ENCODE measurements at regions not wholly inside any gene's neighbourhood (a gene's known extent, or its start where the extent isn't known, plus 50 kb on each side); places are given as distances from the start of the nearest gene placed in this dataset.

DNA sequence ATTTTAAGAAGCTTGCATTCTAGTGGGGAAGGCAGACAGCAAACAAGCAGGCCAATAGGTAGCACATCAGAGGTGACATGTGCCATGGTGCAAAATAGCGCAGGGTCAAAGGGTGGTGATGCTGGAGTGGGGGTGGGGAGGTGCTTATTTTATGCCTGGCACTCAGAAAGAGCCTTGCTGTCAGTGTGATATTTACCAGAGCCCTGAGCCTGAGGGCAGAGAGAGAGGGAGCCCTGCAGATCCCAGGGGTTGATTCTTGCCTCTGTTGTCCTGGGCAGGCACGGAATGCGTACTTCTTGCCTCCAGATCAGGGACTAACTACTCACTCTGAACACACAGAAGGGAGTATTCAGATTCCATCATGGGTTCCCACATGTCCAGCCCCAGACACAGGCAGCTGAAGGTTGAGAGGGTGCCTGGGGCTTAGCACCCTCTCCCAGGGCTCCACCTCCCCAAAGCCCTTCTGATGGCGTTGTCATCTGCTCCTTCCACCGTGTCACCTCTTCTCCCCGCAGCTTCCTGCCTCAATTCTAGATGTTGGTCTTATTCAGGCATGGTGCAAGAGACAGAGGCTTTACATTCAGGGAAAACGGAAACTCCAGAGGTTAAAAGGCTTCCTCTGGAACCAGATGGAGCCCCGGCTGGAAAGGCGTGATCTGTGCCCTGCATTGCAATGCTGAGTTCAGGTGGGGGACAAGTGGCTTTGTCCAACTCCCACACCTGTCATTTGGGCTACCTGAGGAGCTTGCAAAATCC, 252.3 kb downstream of the HAUS1 start:
- intact Hi-C loops (cut with micrococcal nuclease): no loop called here

DNA sequence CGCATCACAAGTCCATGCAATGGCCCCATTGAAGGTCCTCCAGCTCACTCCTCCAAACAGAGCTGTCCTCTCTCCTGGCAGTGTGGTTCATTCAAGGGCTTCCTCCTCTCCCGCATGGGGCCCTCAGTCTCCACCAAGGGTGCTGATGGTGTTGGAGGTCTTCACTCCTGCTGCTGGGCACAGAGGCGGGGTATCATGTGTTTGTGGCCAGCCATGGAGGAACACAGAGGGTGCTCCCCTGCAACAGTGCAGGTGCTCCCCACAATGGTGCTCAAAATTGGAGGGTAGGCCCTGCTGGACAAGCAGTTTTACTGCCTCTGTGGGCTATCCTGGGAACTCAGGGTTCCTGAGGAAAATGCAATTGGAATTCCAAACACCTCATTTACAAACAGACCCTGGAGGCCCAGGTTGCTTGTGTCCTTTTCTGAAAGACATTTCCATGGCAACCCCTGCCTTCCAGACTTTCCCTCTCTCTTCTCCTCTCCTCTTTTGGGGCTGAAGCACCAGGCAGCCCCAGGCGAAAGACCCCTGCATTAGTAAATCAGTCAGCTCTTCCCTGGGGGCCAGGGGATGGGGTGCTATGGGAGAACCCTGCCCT, 256.0 kb downstream of the HAUS1 start:
- Histone ChIP-seq H3K36me3 (replicated peaks in 1 of 2; ENCODE audit: control extremely low read depth in 1 of 2, control insufficient read depth in 1 of 2, extremely low read depth in 1 of 2, insufficient read depth in 2 of 2, low read length in 1 of 2) (no peaks in the 10 kb centered on the region), H3K27ac (ENCODE audit: low read length in 2 of 2) (no peak overlapping the region), H3K9me3 (ENCODE audit: control extremely low read depth in 1 of 3, control insufficient read depth in 2 of 3, insufficient read depth in 1 of 3, low read length in 2 of 3) (peaks cover 0 to 19% (median 3%) of the 10 kb centered on the region in 3 donors), H3K4me2 (replicated peaks; ENCODE audit: low read depth, low read length, poor library complexity, severe bottlenecking) (no peak overlapping the region), H3K4me1 (ENCODE audit: control insufficient read depth in 2 of 2, insufficient read depth in 2 of 2, low read length in 2 of 2) (no peaks in the 10 kb centered on the region), H3K4me3 (ENCODE audit: control extremely low read depth in 1 of 5, extremely low read depth in 1 of 5, insufficient read depth in 1 of 5, low read depth in 2 of 5, low read length in 4 of 5) (no peak overlapping the region), H3K27me3 (replicated peaks in 1 of 4; ENCODE audit: control extremely low read depth in 1 of 4, control insufficient read depth in 3 of 4, insufficient read depth in 4 of 4, low read length in 3 of 4) (no peaks in the 10 kb centered on the region), H3K9ac (ENCODE audit: low read length) (no peak overlapping the region), H2AFZ (ENCODE audit: insufficient read depth, low read depth, low read length, poor library complexity, severe bottlenecking) (no peak overlapping the region), H4K20me1 (ENCODE audit: control insufficient read depth, insufficient read depth, low read length, poor library complexity, severe bottlenecking) (no peaks in the 10 kb centered on the region), H3K79me2 (ENCODE audit: control insufficient read depth, insufficient read depth, low read length) (no peaks in the 10 kb centered on the region)
- 100% methylated on average over 2 of the region's 4 CpGs for WGBS (ENCODE audit: insufficient coverage)
- ChIA-PET CTCF (no interaction called here), POLR2A (no interaction called here)
- H3K9me3 Mint-ChIP-seq (ENCODE audit: insufficient read depth): peaks cover 7% of the 10 kb centered on the region
- intact Hi-C loops (cut with micrococcal nuclease): no loop called here
- H3K27me3 Mint-ChIP-seq: peaks cover 3% of the 10 kb centered on the region
- no peak for ATAC-seq (ENCODE audit: low read depth)
- TF ChIP-seq, protein P1, sequence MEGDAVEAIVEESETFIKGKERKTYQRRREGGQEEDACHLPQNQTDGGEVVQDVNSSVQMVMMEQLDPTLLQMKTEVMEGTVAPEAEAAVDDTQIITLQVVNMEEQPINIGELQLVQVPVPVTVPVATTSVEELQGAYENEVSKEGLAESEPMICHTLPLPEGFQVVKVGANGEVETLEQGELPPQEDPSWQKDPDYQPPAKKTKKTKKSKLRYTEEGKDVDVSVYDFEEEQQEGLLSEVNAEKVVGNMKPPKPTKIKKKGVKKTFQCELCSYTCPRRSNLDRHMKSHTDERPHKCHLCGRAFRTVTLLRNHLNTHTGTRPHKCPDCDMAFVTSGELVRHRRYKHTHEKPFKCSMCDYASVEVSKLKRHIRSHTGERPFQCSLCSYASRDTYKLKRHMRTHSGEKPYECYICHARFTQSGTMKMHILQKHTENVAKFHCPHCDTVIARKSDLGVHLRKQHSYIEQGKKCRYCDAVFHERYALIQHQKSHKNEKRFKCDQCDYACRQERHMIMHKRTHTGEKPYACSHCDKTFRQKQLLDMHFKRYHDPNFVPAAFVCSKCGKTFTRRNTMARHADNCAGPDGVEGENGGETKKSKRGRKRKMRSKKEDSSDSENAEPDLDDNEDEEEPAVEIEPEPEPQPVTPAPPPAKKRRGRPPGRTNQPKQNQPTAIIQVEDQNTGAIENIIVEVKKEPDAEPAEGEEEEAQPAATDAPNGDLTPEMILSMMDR (IDR thresholded peaks at IDR 0.05): no peak
- TF ChIP-seq EZH2 (IDR thresholded peaks at IDR 0.05; ENCODE audit: borderline replicate concordance, insufficient read depth, low read depth, low read length, poor library complexity, severe bottlenecking): no peak
- H3K4me3 Mint-ChIP-seq: no peak overlapping the region
- no peak overlapping the region for H3K27ac Mint-ChIP-seq
- no peak for DNase-seq
- no peaks in the 10 kb centered on the region for H3K4me1 Mint-ChIP-seq

More for the DNA sequence above, 252.3 kb downstream of the HAUS1 start:
- H2AFZ ChIP-seq (ENCODE audit: insufficient read depth, low read depth, low read length, poor library complexity, severe bottlenecking): no peak overlapping the region
- no peak overlapping the region for H3K4me3 ChIP-seq (ENCODE audit: control extremely low read depth in 1 of 5, extremely low read depth in 1 of 5, insufficient read depth in 1 of 5, low read depth in 2 of 5, low read length in 4 of 5)
- CTCF ChIA-PET: no interaction called here
- no peak overlapping the region for H3K9ac ChIP-seq (ENCODE audit: low read length)
- no peak overlapping the region for H3K4me2 ChIP-seq (replicated peaks; ENCODE audit: low read depth, low read length, poor library complexity, severe bottlenecking)
- no peak for DNase-seq
- H3K27me3 Mint-ChIP-seq: peaks cover 3% of the 10 kb centered on the region
- H3K27ac ChIP-seq (ENCODE audit: low read length in 2 of 2): no peak overlapping the region
- no peak for ATAC-seq (ENCODE audit: low read depth)
- no peaks in the 10 kb centered on the region for H3K27me3 ChIP-seq (replicated peaks in 1 of 4; ENCODE audit: control extremely low read depth in 1 of 4, control insufficient read depth in 3 of 4, insufficient read depth in 4 of 4, low read length in 3 of 4)
- 86% methylated on average over 7 of the region's 9 CpGs for WGBS (ENCODE audit: insufficient coverage)
- H4K20me1 ChIP-seq (ENCODE audit: control insufficient read depth, insufficient read depth, low read length, poor library complexity, severe bottlenecking): no peaks in the 10 kb centered on the region
- no peaks in the 10 kb centered on the region for H3K4me1 Mint-ChIP-seq
- POLR2A ChIA-PET: no interaction called here
- no peak overlapping the region for H3K4me3 Mint-ChIP-seq
- no peak overlapping the region for H3K27ac Mint-ChIP-seq
- no peaks in the 10 kb centered on the region for H3K79me2 ChIP-seq (ENCODE audit: control insufficient read depth, insufficient read depth, low read length)
- H3K36me3 ChIP-seq (replicated peaks in 1 of 2; ENCODE audit: control extremely low read depth in 1 of 2, control insufficient read depth in 1 of 2, extremely low read depth in 1 of 2, insufficient read depth in 2 of 2, low read length in 1 of 2): no peaks in the 10 kb centered on the region
- H3K9me3 Mint-ChIP-seq (ENCODE audit: insufficient read depth): peaks cover 7% of the 10 kb centered on the region
- H3K4me1 ChIP-seq (ENCODE audit: control insufficient read depth in 2 of 2, insufficient read depth in 2 of 2, low read length in 2 of 2): no peaks in the 10 kb centered on the region
- TF ChIP-seq EZH2 (IDR thresholded peaks at IDR 0.05; ENCODE audit: borderline replicate concordance, insufficient read depth, low read depth, low read length, poor library complexity, severe bottlenecking): no peak
- TF ChIP-seq, protein P1 (IDR thresholded peaks at IDR 0.05): no peak
- H3K9me3 ChIP-seq (ENCODE audit: control extremely low read depth in 1 of 3, control insufficient read depth in 2 of 3, insufficient read depth in 1 of 3, low read length in 2 of 3): peaks cover 0 to 16% (median 3%) of the 10 kb centered on the region in 3 donors

Data from B cell (primary cell).